Posterior cingulate gyrus (tissue), 11 donors: ENCODE measurements at regions not wholly inside any gene's neighbourhood (a gene's known extent, or its start where the extent isn't known, plus 50 kb on each side); places are given as distances from the start of the nearest gene placed in this dataset.

Experiments used
- DNase-seq, 10 donors: peaks; one replicate each; pipeline versions ENCODE4 v3.0.0 to v3.0.0-alpha.2; 2020 to 2021; ENCODE audit warnings: mixed read lengths in 3 of 10
- intact Hi-C: fragments of 100-400 bp; cut with DNase I; formaldehyde crosslinking; loops from one replicate; pipeline ENCODE4 v1.15.1; 2023

GRCh38 chr5:174323878-174324281 is 278.4 kb downstream of the NSG2 start:
- intact Hi-C loops = no loop called here

GRCh38 chr5:174324680-174325079 is 279.2 kb downstream of the NSG2 start:
- intact Hi-C loops = no loop called here
- no peak for DNase-seq

More at GRCh38 chr5:174323878-174324281, 278.4 kb downstream of the NSG2 start:
- DNase-seq = peak in 8 of 10 donors; percentile 25 to 92 (median 54)

- DNase-seq = no peak
- intact Hi-C loops = no loop called here
These were observed 279.9 kb downstream of the NSG2 start for GRCh38 chr5:174325431-174325830.

DNA sequence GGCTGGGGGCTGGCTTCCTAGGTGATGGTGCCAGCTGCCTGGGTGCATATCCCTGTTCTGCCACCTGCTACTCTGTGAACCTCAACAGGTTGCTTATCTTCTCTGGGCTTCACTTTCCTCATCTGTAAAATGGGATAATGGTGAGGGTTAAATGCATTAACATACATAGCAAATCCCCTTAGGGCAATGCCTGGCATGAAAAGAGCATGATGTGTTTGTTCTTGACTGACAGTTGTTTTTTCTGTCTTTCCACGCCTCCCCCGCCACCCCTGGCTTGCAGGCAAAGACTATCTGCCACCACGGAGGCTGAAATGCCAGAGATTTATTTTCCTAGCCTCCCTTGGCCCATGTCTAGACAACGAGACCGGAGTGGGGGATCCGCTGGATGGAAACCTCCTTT is 280.5 kb downstream of the NSG2 start:
- intact Hi-C loops = no loop called here

DNA sequence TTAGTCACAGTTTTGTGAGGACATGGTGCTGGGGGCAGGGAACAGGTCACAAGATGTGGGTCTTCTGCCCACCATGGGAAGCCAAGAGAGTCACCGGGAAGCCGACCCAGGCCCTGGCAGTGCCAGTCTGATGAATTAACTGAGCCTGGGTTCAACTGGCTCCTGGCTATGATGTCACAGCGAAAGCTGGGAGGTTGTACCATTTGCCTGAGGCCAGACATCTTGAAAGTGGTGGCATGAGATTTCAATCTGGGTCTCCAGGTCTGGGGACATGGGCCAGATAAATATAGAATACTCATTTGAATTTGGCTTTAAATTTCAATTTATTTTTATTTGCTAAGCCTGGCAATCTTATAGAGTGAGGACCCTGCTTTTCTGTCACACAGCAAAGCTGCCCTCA is 280.9 kb downstream of the NSG2 start:
- DNase-seq = no peak
- intact Hi-C loops = no loop called here

More for the DNA sequence above, 280.5 kb downstream of the NSG2 start:
- DNase-seq = no peak

GRCh38 chr5:174327317-174327864 is 281.9 kb downstream of the NSG2 start:
- intact Hi-C loops = no loop called here
- DNase-seq = peak in 8 of 10 donors; percentile 51 to 92 (median 58)

GRCh38 chr5:174327896-174328295 is 282.4 kb downstream of the NSG2 start:
- no peak for DNase-seq
- intact Hi-C loops = no loop called here

DNA sequence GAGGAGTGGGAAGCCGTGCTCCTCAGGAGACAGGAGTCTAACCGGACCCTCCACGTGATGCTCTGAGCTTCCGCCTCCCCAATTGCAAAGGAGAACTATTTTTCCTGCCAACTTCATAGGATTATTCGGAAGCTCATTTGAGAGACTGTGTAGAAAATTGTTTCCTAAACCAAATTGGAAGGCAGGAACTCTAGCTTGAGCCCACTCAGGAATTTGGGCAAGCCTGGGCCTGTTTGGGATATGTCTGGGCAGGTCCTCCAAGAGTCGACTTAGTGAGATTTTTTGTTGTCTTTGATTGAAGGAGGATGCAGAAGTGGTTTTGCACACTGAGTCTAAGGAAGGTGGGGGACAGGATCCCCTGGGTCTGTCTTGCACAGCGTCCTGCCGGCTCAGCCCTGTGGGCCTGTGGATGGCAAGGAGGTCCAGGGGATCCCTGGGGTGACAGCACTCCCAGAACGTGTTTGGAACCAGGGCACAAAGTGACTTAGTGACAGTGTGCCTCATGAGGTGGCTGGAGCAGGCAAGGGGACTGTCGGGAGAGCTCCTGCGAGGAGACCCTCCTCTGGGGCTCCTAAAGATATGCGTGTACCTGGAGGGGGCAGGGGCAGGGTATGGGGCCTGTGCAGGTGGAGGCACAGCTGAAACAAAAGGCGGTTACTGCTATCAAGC is 283.3 kb downstream of the NSG2 start:
- no peak for DNase-seq
- intact Hi-C loops = no loop called here

DNA sequence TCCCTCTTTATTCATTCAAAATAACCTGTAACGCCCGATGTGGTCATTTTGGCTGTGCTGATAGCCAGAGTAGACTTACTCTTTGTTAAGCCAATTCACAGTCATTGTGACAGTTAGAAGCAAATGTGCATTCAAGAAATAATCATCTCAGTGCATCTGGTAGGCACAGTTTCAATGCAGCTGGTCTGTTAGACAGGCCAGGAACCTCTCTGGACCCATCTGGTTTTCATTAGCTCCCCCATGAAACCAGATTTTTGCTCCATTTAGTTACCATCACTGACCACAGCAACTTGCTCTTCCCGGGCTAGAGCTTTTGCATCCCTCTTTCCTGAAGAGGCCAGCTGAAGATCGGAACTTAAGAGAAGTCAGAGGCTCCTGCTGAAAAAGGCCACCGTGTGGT is 284.2 kb downstream of the NSG2 start:
- intact Hi-C loops = no loop called here
- DNase-seq = no peak

DNA sequence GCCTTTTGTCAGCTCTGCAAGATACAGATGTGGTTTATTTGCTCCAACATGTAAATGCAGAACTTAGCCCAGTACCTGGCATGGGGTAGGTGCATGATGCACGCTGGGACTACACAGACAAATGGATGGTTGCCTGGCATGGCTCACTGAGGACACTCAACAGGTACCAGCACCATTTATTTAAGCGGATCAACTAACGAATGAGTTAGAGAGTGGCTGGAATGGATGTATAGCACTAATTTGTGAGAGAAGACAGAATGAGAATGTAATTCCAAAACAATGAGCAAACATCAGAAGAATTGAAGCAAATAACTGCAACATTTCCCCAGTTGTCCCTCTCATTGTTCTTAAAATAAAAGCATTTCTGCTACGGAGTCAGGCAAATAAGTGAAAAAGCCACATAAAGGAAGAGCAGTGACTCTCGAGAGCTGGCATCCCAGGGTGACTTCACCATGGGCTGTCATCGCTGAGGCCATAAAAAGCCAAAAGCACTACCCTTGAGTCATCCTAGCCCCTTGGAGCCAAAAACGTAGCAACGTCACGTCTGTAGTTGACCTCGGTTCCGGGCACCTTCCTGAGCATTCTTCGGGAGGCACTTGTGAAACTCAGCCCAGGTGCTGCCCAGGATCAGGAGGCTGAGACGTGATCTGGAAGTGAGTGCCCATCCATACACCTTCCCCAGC is 290.3 kb downstream of the NSG2 start:
- intact Hi-C loops = no loop called here
- no peak for DNase-seq

GRCh38 chr5:174336479-174336878 is 291.0 kb downstream of the NSG2 start:
- DNase-seq = no peak
- intact Hi-C loops = no loop called here

- DNase-seq = no peak
- intact Hi-C loops = no loop called here
These were observed 292.0 kb downstream of the NSG2 start for GRCh38 chr5:174337276-174338184.

DNA sequence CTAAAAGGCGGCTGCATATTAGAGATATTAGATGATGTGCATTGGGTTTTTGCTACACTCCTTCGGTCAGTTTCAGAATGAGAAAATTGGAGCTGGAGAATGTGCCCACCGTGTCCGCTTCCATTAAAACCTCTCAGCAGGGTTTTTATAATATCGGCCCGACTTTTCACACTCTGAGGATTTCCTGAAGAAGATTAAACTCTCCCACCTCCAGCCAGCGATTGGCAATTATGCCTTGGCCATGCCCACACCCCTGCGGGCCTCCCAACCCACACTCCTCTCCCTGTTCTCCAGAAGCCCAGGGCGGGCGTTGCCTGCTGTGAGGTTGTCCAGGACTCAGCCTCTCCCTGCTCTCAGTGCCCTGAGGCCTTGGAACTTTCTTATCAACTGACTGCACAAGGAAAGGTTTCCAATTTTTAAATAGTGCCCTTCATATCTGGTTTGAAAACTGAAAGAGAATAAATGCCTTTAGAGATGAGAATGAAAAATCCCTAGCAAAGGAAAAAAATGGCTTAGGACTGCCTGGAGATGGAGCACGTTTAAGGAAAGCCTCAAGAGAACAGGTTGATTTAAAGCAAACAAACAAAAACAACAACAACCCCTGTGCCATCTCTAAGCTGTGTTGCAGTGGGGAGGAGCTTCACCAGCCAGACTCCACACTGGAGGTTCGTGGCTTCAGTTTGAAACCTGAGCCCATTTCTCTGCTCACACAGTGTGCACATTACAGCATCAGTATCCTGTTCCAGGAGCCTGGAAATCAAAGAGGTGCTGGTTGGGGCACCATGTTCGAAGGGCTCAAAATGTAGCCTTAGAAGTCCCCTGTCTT is 292.9 kb downstream of the NSG2 start:
- no peak for DNase-seq
- intact Hi-C loops = no loop called here

- intact Hi-C loops = no loop called here
- DNase-seq = no peak
These were observed 293.6 kb downstream of the NSG2 start for GRCh38 chr5:174339130-174339529.

DNA sequence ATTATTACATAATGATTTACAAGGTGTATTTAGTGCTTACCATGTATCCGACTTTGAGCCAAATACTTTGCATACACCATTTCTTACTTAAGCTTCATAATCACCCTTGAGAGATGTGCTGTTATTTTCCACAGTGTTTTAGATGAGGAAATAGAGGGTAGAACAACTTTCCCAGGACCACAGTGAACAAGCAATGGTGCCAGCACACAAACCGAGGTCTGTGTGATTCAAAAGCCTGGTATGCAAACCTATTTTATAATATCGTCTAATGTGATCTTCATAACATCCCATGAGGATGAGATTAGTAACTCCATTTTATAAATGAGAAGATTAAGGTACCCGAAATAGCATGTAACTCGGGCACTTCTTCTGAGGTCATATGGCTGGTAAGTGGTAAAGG is 294.7 kb downstream of the NSG2 start:
- intact Hi-C loops = loop anchor here (2.0 kb wide), 1 partner anchor 77 kb away; no protein-coding TSS in a partner anchor
- no peak for DNase-seq

DNA sequence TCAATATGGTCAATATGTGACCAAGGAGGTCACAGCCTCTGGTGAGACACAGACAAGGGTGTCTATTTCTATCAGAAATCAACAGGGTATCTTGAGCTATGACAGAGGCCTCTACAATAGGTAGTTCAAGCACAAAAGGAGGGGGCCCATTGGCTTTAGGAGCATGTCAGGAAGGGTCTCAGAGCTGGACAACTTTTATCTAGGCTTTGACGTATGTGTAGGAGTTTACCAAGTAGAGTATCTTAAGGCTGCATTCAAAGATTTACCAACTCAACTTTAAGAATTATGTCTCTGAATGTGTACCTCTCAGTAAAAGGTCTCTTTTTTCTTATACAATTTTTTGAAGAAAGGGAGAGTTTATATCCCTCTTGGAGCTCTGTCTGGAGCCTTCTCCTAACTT is 297.2 kb downstream of the NSG2 start:
- intact Hi-C loops = no loop called here
- no peak for DNase-seq

DNA sequence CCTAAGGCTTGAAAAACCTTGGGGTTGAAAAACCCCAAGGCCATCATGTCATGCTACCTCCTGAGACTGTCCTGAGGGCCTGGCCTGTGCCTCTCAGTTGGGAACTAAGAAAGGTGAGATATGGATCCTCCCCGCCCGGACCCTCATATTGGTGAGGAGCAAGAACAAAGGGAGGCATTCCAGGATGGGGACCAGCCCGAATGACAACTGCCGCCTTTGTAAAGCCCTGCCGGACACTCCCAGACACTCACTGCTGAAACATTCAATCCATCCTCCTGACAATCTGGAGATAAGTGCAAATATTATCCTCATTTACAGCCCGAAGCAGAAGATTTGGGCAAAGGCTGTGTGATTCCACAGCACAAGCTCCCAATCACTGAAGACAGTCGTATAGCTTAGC is 298.3 kb downstream of the NSG2 start:
- intact Hi-C loops = no loop called here
- DNase-seq = no peak

DNA sequence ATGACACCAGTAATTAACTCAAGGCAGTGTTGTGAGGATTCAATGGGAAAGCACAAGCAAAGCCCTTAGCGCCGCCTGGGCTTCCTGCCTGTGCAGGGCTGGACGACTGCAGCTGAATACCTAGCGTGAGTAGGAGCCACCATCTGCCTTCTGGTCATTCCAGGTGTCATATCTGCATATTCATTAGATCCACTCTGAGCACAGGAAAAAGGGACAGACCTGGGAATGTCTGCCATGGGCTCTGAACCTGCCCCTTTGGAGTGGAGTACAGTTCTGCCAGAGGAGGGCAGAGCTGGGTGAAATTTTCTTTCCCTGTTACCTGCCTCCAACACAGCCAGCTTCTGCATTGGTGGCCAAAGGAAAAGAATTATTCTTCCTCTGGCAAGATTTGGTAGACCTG is 298.8 kb downstream of the NSG2 start:
- intact Hi-C loops = no loop called here
- no peak for DNase-seq

DNA sequence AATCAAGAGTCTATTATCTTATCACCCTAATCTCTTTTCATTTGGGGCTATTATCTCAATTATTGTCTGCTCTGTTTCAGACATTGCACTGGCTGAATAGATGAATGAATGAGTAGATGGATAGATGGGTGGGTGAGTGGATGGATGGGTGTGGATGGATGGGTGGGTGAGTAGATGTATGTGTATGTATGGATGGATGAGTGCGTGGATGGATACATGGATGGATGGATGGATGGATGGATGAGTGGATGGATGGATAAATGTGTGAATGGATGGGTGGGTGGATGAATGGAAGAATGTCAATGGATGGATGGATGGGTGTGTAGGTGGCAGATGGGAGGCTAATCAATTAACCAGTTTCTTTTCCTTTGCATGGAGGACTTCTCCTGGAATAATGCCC is 301.7 kb downstream of the NSG2 start:
- intact Hi-C loops = no loop called here

More for the DNA sequence above, 301.7 kb downstream of the NSG2 start:
- DNase-seq = no peak
